HEK293 (cell line): ENCODE measurements at regions not wholly inside any gene's neighbourhood (a gene's known extent, or its start where the extent isn't known, plus 50 kb on each side); places are given as distances from the start of the nearest gene placed in this dataset.

Source experiments
- GLI4 ChIP-seq: fragments of 450-650 bp; formaldehyde crosslinking; IDR thresholded peaks from 2 replicates; pipeline ENCODE4 v1.5.1; 2016; ENCODE audit warnings: missing biosample characterization, missing genetic modification characterization
- SCRT2 ChIP-seq: fragments of 450-650 bp; formaldehyde crosslinking; IDR thresholded peaks from 2 replicates; pipeline ENCODE4 v1.5.1; 2016; ENCODE audit warnings: missing biosample characterization, missing genetic modification characterization
- TRIM28 ChIP-seq: IDR thresholded peaks from 2 replicates; pipeline ENCODE4 v1.6.1; 2011; ENCODE audit warnings: low read length, control low read depth, borderline replicate concordance
- ZBTB1 ChIP-seq: fragments of 450-650 bp; formaldehyde crosslinking; IDR thresholded peaks from 2 replicates; pipeline ENCODE4 v1.5.1; 2016; ENCODE audit warnings: missing biosample characterization, missing genetic modification characterization
- ZBTB21 ChIP-seq: fragments of 450-650 bp; formaldehyde crosslinking; IDR thresholded peaks from 2 replicates; pipeline ENCODE4 v1.5.1; 2017; ENCODE audit warnings: missing biosample characterization, missing genetic modification characterization
- ZNF335 ChIP-seq: fragments of 450-650 bp; formaldehyde crosslinking; conservative IDR thresholded peaks from 2 replicates; pipeline ENCODE4 v1.5.1; 2016; ENCODE audit warnings: missing biosample characterization, missing genetic modification characterization
- ZNF549 ChIP-seq: fragments of 450-650 bp; IDR thresholded peaks from 2 replicates; pipeline ENCODE4 v1.5.1; 2018; ENCODE audit warnings: missing biosample characterization, missing genetic modification characterization, mild to moderate bottlenecking, inconsistent platforms, moderate library complexity
- ZNF660 ChIP-seq: fragments of 450-650 bp; IDR thresholded peaks from 2 replicates; pipeline ENCODE4 v1.5.1; 2018; ENCODE audit warnings: missing biosample characterization, mild to moderate bottlenecking, missing genetic modification characterization
- ZNF843 ChIP-seq: fragments of 450-650 bp; formaldehyde crosslinking; IDR thresholded peaks from 2 replicates; pipeline ENCODE4 v1.5.1; 2016; ENCODE audit warnings: missing biosample characterization, missing genetic modification characterization
- TF ChIP-seq, protein P1 (sequence below): fragments of 450-650 bp; formaldehyde crosslinking; IDR thresholded peaks from 2 replicates; pipeline ENCODE4 v1.5.1; 2016; ENCODE audit warnings: missing biosample characterization, missing genetic modification characterization
- TF ChIP-seq, protein P2 (sequence below): fragments of 450-650 bp; IDR thresholded peaks from 2 replicates; pipeline ENCODE4 v1.5.1; 2018; ENCODE audit warnings: missing biosample characterization, missing genetic modification characterization
- TF ChIP-seq, protein P3 (sequence below): fragments of 450-650 bp; formaldehyde crosslinking; IDR thresholded peaks from 2 replicates; pipeline ENCODE4 v1.5.1; 2016; ENCODE audit warnings: missing biosample characterization, missing genetic modification characterization

DNA sequence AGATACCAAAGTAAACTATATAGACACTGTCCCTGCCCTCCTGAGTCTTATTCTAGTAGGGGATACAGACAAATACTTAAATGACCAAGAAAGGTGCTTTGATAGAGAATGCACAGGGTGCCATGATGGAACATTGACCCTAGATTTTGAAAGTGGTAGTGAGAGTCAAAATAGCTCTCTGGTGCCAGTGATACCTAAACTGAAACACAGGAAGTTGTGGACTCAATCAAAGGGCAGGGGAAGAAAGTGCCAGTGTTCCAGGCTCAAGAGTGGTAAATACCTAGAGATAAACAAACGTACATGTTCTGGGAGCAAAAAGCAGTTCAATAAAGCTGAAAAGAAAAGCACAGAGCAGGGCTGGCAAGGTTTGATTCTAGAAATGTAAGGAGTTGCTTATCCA lies 267.6 kb downstream of the ISL1 start:
- TF ChIP-seq, protein P1, sequence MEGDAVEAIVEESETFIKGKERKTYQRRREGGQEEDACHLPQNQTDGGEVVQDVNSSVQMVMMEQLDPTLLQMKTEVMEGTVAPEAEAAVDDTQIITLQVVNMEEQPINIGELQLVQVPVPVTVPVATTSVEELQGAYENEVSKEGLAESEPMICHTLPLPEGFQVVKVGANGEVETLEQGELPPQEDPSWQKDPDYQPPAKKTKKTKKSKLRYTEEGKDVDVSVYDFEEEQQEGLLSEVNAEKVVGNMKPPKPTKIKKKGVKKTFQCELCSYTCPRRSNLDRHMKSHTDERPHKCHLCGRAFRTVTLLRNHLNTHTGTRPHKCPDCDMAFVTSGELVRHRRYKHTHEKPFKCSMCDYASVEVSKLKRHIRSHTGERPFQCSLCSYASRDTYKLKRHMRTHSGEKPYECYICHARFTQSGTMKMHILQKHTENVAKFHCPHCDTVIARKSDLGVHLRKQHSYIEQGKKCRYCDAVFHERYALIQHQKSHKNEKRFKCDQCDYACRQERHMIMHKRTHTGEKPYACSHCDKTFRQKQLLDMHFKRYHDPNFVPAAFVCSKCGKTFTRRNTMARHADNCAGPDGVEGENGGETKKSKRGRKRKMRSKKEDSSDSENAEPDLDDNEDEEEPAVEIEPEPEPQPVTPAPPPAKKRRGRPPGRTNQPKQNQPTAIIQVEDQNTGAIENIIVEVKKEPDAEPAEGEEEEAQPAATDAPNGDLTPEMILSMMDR (tag by site-specific recombination), result no peak
- TF ChIP-seq ZNF549 (tag by site-specific recombination) (no peak), ZBTB1 (no peak), TRIM28 (no peak), SCRT2 (no peak), ZNF843 (tag by site-specific recombination) (no peak), GLI4 (tag by site-specific recombination) (no peak), ZNF335 (no peak), ZNF660 (tag by site-specific recombination) (no peak), ZBTB21 (tag by site-specific recombination) (no peak)
- TF ChIP-seq, protein P2, sequence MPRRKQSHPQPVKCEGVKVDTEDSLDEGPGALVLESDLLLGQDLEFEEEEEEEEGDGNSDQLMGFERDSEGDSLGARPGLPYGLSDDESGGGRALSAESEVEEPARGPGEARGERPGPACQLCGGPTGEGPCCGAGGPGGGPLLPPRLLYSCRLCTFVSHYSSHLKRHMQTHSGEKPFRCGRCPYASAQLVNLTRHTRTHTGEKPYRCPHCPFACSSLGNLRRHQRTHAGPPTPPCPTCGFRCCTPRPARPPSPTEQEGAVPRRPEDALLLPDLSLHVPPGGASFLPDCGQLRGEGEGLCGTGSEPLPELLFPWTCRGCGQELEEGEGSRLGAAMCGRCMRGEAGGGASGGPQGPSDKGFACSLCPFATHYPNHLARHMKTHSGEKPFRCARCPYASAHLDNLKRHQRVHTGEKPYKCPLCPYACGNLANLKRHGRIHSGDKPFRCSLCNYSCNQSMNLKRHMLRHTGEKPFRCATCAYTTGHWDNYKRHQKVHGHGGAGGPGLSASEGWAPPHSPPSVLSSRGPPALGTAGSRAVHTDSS (tag by site-specific recombination), result no peak
- TF ChIP-seq, protein P3, sequence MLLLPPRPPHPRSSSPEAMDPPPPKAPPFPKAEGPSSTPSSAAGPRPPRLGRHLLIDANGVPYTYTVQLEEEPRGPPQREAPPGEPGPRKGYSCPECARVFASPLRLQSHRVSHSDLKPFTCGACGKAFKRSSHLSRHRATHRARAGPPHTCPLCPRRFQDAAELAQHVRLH (tag by site-specific recombination), result no peak
